ENCODE measurements at regions not wholly inside any gene's neighbourhood (a gene's known extent, or its start where the extent isn't known, plus 50 kb on each side); places are given as distances from the start of the nearest gene placed in this dataset.
A peak's percentile ranks its signal among the peaks of the same experiment; 100 is the strongest.

DNA sequence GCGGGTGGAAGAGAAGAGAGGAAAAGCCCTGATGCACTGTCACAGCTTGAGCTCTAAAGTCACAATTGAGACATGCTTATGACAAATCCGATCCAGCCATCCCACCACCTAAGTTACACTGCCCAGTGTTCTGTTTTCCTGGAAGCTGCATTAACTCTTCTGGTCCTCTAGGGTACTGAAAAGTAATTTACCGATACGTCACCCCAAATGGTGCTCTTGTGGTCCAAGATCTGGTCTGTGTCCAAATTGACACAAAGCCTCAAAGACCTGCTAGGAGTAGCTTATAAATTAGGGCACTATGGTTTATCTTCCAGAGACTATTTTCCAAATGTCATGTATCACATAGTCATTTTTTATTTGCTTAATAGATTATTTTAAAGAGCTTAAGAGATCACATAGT lies 186.7 kb upstream of the ETAA1 start:
- no peak for DNase-seq (ENCODE audit: low read depth in 2 of 2)
- TF ChIP-seq, protein P1, sequence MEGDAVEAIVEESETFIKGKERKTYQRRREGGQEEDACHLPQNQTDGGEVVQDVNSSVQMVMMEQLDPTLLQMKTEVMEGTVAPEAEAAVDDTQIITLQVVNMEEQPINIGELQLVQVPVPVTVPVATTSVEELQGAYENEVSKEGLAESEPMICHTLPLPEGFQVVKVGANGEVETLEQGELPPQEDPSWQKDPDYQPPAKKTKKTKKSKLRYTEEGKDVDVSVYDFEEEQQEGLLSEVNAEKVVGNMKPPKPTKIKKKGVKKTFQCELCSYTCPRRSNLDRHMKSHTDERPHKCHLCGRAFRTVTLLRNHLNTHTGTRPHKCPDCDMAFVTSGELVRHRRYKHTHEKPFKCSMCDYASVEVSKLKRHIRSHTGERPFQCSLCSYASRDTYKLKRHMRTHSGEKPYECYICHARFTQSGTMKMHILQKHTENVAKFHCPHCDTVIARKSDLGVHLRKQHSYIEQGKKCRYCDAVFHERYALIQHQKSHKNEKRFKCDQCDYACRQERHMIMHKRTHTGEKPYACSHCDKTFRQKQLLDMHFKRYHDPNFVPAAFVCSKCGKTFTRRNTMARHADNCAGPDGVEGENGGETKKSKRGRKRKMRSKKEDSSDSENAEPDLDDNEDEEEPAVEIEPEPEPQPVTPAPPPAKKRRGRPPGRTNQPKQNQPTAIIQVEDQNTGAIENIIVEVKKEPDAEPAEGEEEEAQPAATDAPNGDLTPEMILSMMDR (IDR thresholded peaks at IDR 0.05; ENCODE audit: low read depth, low read length) = peak; percentile 6
- H3K4me3 ChIP-seq (replicated peaks in 1 of 2; ENCODE audit: low read depth in 2 of 2, low read length in 2 of 2) = no peak overlapping the region

DNA sequence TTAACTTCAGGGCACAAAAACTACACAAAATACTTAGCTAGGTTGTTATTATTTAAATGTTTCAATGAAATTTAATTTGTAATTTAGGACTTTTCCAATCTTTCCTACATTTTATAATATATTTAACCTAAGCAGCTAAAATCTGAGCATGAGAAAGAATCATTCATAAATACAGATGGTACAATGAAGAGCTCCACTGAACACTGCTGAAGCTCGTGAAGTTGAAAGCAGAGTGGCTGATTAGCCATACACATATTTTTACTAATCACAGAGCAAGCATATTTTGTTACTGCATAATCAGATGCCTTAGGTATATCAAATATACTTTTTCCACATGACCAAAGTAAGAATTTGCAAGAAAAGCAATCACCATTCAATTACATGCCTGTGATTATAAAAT lies 184.9 kb upstream of the ETAA1 start:
- H3K4me3 ChIP-seq (replicated peaks in 1 of 2; ENCODE audit: low read depth in 2 of 2, low read length in 2 of 2) = no peak overlapping the region
- TF ChIP-seq, protein P1 (IDR thresholded peaks at IDR 0.05; ENCODE audit: low read depth, low read length) = no peak
- no peak for DNase-seq (ENCODE audit: low read depth in 2 of 2)

DNA sequence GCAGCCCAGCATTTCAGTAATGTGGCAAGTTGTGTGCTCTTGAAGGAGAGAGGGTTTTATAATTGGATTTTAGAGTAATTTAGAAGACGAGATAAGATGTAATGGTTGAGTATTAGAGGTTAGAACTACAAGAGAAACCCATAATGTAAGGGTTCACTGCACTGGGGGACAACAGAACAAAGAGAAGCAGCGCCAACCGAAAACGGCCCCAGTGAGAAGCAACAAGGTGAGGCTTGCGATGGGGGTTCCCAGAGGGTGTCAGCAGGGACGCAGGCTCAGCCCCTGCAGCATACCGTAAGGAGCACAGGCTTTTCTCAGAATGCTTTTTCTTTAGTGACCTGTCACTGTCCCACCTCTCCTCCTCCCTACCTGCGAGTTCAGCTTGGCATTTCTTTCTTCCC lies 183.9 kb upstream of the ETAA1 start:
- H3K4me3 ChIP-seq (replicated peaks in 1 of 2; ENCODE audit: low read depth in 2 of 2, low read length in 2 of 2) = no peak overlapping the region
- TF ChIP-seq, protein P1 (IDR thresholded peaks at IDR 0.05; ENCODE audit: low read depth, low read length) = no peak
- DNase-seq (ENCODE audit: low read depth in 2 of 2) = no peak

DNA sequence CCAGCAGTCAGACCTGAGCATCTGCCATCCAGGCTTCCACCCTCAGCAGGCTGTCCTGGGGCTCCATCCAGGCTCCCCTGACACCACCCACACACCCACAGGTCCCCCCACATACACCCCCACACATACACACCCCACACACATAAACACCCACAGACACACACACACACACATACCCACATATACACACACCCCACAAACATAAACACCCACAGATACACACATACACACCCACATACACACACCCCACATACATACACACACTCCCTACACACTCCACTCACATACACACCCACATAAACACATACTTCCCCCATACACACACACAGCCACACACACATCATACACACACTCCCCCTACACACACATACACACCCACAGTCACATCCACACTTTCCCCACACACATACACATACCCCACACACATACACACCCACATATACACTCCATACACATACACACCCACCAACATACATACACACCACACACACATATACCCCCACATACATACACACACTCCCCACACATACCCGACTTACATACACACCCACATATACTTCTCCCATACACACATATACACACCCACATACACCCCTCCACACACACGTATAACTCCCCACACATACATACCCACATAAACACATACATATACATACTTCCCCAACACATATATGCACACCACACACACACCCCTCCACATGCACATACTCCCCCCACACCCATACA lies 183.3 kb upstream of the ETAA1 start:
- TF ChIP-seq, protein P1 (IDR thresholded peaks at IDR 0.05; ENCODE audit: low read depth, low read length) = no peak
- DNase-seq (ENCODE audit: low read depth in 2 of 2) = no peak
- no peak overlapping the region for H3K4me3 ChIP-seq (replicated peaks in 1 of 2; ENCODE audit: low read depth in 2 of 2, low read length in 2 of 2)

DNA sequence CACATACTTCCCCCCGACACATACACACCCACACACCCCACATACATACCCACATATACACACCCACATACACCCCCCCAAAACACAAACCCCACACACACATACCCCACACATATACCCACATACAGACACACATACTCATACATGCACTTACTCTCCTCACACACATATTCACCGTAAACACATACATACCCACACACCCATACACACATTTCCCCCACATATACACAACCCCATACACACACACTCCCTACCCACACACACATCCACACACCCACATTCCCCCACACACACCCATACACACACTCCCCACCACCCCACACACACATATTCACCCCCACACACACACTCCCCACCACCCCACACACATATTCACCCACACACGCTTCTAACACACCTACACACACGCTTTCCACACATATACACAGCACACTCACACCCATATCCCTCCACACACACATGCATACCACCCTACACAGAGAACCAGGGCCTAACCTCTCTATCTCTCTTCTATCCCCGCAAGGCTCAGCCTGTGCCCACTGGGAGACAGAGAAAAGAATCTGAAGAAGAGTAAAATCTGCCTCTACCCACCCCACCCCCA lies 182.4 kb upstream of the ETAA1 start:
- no peak overlapping the region for H3K4me3 ChIP-seq (replicated peaks in 1 of 2; ENCODE audit: low read depth in 2 of 2, low read length in 2 of 2)
- TF ChIP-seq, protein P1 (IDR thresholded peaks at IDR 0.05; ENCODE audit: low read depth, low read length) = no peak
- no peak for DNase-seq (ENCODE audit: low read depth in 2 of 2)

DNA sequence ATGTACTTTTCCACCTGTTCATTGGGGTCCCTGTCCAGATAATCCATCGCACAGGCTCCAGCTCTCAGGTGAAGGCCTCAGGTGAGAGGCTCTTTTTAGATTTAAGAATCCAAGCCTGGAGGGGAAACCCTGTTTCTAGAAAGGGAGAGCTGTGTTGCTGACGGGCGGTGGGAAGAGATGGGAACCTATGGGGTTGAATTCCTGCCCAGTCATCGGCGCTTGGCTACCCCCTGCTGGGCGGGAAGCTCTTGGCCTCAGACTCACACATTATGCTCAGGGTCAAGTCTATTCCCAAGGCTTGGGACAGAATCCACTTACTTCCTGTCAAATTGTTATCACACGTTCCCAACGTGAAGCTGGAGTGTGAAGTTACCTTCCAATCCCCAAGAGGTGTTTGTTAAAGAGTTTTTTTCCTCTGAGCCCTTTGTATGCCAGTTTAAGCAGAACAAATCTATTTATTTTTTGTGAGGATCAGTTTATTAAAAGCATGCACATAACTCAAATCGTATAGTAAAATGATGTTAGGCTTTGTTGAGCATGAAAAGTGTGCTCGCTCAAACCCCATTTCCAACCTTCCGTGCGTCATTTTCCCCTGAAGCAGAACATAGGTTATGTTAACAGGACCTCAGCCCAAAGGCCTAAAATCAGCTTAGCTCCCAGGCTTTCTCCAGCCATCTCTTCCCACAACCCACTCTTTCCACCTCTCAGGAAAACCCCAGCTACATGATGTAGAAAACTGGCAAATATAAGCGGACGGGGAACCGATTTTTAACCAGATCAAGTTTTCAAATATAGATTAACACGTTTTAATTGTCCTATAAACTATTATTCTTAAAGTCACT lies 181.7 kb upstream of the ETAA1 start:
- no peak overlapping the region for H3K4me3 ChIP-seq (replicated peaks in 1 of 2; ENCODE audit: low read depth in 2 of 2, low read length in 2 of 2)
- peak; percentile 73 to 79 for DNase-seq (ENCODE audit: low read depth in 2 of 2)
- TF ChIP-seq, protein P1 (IDR thresholded peaks at IDR 0.05; ENCODE audit: low read depth, low read length) = peak; percentile 83
